Liver (tissue), 8 donors: ENCODE measurements at regions not wholly inside any gene's neighbourhood (a gene's known extent, or its start where the extent isn't known, plus 50 kb on each side); places are given as distances from the start of the nearest gene placed in this dataset.

ENCODE experiments used
- DNase-seq: peaks from one replicate; pipeline ENCODE4 v3.0.0-alpha.2; 2017; ENCODE audit warnings: low spot score
- H3K27ac ChIP-seq, 2 donors: one replicate each; pipeline ENCODE4 v1.7.0; 2013; ENCODE audit warnings: inconsistent platforms in 2 of 2, low read length in 2 of 2, control low read depth in 1 of 2, low read depth in 1 of 2, mild to moderate bottlenecking in 1 of 2
- H3K27me3 ChIP-seq, 4 donors: one replicate each; pipeline versions ENCODE4 v1.6.1 to v1.7.0; 2013; ENCODE audit warnings: low read length in 3 of 4, inconsistent platforms in 1 of 4, mild to moderate bottlenecking in 1 of 4, moderate library complexity in 1 of 4; ENCODE audit not compliant: control insufficient read depth in 4 of 4, insufficient read depth in 4 of 4
- H3K36me3 ChIP-seq, 4 donors: one replicate each; pipeline versions ENCODE4 v1.6.1 to v1.7.0; 2013; ENCODE audit warnings: low read length in 3 of 4, mild to moderate bottlenecking in 3 of 4, low read depth in 1 of 4, moderate library complexity in 1 of 4; ENCODE audit not compliant: control insufficient read depth in 4 of 4, insufficient read depth in 3 of 4
- H3K4me1 ChIP-seq, 4 donors: one replicate each; pipeline versions ENCODE4 v1.6.1 to v1.7.0; 2013; ENCODE audit warnings: low read length in 3 of 4, mild to moderate bottlenecking in 3 of 4, moderate library complexity in 1 of 4; ENCODE audit not compliant: control insufficient read depth in 4 of 4, insufficient read depth in 4 of 4
- H3K4me3 ChIP-seq, 3 donors: one replicate each; pipeline versions ENCODE4 v1.6.1 to v1.7.0; 2013; ENCODE audit warnings: low read length in 3 of 3, control low read depth in 1 of 3, low read depth in 1 of 3, mild to moderate bottlenecking in 1 of 3
- H3K9ac ChIP-seq, 2 donors: one replicate each; pipeline ENCODE4 v1.7.0; 2013; ENCODE audit warnings: low read length in 2 of 2, mild to moderate bottlenecking in 2 of 2, moderate library complexity in 2 of 2, control low read depth in 1 of 2, low read depth in 1 of 2
- H3K9me3 ChIP-seq, 4 donors: one replicate each; pipeline versions ENCODE4 v1.6.1 to v1.7.0; 2013; ENCODE audit warnings: low read length in 3 of 4; ENCODE audit not compliant: control insufficient read depth in 4 of 4
- FOXA1 ChIP-seq: IDR thresholded peaks from 2 replicates; pipeline ENCODE4 v1.6.1; 2016; ENCODE audit warnings: antibody characterized with exemption
- FOXA2 ChIP-seq: IDR thresholded peaks from 2 replicates; pipeline ENCODE4 v1.6.1; 2016; ENCODE audit warnings: antibody characterized with exemption
- GABPA ChIP-seq, 2 donors: IDR thresholded peaks in 1 of 2; conservative IDR thresholded peaks in 1 of 2; 2 replicates each; pipeline ENCODE4 v1.6.1; 2016; ENCODE audit warnings: antibody characterized with exemption in 2 of 2, mild to moderate bottlenecking in 1 of 2, moderate library complexity in 1 of 2
- HNF4A ChIP-seq, 2 donors: conservative IDR thresholded peaks; 2 replicates each; pipeline ENCODE4 v1.6.1; 2016; ENCODE audit warnings: antibody characterized with exemption in 2 of 2, mild to moderate bottlenecking in 2 of 2
- HNF4G ChIP-seq: IDR thresholded peaks from 2 replicates; pipeline ENCODE4 v1.6.1; 2016; ENCODE audit warnings: antibody characterized with exemption
- JUND ChIP-seq, 2 donors: IDR thresholded peaks; 2 replicates each; pipeline ENCODE4 v1.6.1; 2016; ENCODE audit warnings: antibody characterized with exemption in 2 of 2
- NR2F2 ChIP-seq: IDR thresholded peaks from 2 replicates; pipeline ENCODE4 v1.6.1; 2016; ENCODE audit warnings: antibody characterized with exemption
- RAD21 ChIP-seq, 2 donors: IDR thresholded peaks; 2 replicates each; pipeline ENCODE4 v1.6.1; 2016; ENCODE audit warnings: antibody characterized with exemption in 2 of 2, mild to moderate bottlenecking in 2 of 2
- RXRA ChIP-seq, 2 donors: IDR thresholded peaks; 2 replicates each; pipeline ENCODE4 v1.6.1; 2017 to 2018; ENCODE audit warnings: antibody characterized with exemption in 2 of 2, mild to moderate bottlenecking in 1 of 2
- SP1 ChIP-seq: IDR thresholded peaks from 2 replicates; pipeline ENCODE4 v1.6.1; 2018; ENCODE audit warnings: antibody characterized with exemption, mild to moderate bottlenecking
- TAF1 ChIP-seq: conservative IDR thresholded peaks from 2 replicates; pipeline ENCODE4 v1.6.1; 2016; ENCODE audit warnings: antibody characterized with exemption, mild to moderate bottlenecking
- YY1 ChIP-seq: IDR thresholded peaks from 2 replicates; pipeline ENCODE4 v1.6.1; 2016; ENCODE audit warnings: antibody characterized with exemption, mild to moderate bottlenecking
- WGBS: extraction: QIAGEN DNeasy Blood & Tissue Kit; methylation state at CpG from one replicate; pipeline ENCODE4 v1.1.7; 2013; 5-methylcytosine and 5-hydroxymethylcytosine counted together
- TF ChIP-seq, protein P1 (sequence below): fragments of 150-350 bp; IDR thresholded peaks from 2 replicates; pipeline ENCODE4 v1.5.1; 2017; ENCODE audit warnings: improper control_type of control experiment, low read depth, low read length; ENCODE audit not compliant: missing input control
- TF ChIP-seq, protein P2 (sequence below): IDR thresholded peaks from 2 replicates; pipeline ENCODE4 v1.6.1; 2016; ENCODE audit warnings: antibody characterized with exemption
- TF ChIP-seq, protein P3 (sequence below): IDR thresholded peaks from 2 replicates; pipeline ENCODE4 v1.6.1; 2016; ENCODE audit warnings: antibody characterized with exemption
- TF ChIP-seq, protein P4 (sequence below): IDR thresholded peaks from 2 replicates; pipeline ENCODE4 v1.6.1; 2016; ENCODE audit warnings: antibody characterized with exemption
- donor health status: healthy.
- donor health status: healthy.
- donor health status: healthy.
- donor health status: healthy.
- donor health status: healthy.

DNA sequence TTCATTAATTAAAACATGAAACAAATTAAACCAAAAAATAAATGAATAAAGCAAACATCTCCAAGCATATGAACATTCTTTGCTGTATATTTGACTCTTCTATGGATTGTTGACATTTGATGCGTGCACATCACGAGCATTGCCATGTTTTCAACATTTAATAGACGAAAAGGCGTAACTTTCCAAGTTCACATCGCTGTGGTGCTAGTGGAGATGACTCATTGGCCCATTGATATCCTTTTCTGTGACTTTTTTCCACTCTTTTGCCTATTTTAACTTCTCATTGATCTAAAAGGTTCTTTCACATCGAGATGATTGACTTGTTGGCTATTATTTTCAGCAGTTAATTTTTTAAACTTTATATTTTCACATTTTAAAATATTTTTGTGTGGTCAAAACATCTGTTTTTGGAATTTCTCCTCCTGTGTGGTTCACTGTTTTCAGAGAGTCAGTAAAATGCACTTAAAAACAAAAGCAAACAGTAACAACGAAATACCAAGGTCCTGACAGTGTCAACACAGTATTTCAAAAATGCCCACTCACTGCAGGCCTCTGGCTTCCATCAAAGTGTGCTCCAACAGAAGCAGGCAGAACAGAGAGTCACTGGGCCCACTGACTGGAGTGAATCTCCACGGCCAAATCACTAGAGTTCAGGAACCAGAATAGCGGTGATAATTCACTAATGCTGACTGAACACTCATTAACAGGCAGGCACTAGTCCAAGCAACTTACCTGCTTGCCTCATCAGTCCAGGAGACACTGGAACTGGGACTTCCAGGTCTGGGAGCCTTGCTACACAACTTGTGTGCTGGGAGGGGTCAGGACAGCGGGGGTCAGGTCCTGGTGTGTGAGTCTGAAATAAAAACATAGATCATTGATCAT, 372.2 kb upstream of the SMIM21 start (continued):
- TF ChIP-seq, protein P1, sequence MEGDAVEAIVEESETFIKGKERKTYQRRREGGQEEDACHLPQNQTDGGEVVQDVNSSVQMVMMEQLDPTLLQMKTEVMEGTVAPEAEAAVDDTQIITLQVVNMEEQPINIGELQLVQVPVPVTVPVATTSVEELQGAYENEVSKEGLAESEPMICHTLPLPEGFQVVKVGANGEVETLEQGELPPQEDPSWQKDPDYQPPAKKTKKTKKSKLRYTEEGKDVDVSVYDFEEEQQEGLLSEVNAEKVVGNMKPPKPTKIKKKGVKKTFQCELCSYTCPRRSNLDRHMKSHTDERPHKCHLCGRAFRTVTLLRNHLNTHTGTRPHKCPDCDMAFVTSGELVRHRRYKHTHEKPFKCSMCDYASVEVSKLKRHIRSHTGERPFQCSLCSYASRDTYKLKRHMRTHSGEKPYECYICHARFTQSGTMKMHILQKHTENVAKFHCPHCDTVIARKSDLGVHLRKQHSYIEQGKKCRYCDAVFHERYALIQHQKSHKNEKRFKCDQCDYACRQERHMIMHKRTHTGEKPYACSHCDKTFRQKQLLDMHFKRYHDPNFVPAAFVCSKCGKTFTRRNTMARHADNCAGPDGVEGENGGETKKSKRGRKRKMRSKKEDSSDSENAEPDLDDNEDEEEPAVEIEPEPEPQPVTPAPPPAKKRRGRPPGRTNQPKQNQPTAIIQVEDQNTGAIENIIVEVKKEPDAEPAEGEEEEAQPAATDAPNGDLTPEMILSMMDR, result no peak
- TF ChIP-seq HNF4G, result no peak
- no peak for TF ChIP-seq YY1
- TF ChIP-seq RAD21 (IDR thresholded peaks at IDR 0.05), result no peak
- TF ChIP-seq, protein P2, sequence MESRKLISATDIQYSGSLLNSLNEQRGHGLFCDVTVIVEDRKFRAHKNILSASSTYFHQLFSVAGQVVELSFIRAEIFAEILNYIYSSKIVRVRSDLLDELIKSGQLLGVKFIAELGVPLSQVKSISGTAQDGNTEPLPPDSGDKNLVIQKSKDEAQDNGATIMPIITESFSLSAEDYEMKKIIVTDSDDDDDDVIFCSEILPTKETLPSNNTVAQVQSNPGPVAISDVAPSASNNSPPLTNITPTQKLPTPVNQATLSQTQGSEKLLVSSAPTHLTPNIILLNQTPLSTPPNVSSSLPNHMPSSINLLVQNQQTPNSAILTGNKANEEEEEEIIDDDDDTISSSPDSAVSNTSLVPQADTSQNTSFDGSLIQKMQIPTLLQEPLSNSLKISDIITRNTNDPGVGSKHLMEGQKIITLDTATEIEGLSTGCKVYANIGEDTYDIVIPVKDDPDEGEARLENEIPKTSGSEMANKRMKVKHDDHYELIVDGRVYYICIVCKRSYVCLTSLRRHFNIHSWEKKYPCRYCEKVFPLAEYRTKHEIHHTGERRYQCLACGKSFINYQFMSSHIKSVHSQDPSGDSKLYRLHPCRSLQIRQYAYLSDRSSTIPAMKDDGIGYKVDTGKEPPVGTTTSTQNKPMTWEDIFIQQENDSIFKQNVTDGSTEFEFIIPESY, result no peak
- no peak for TF ChIP-seq HNF4A (conservative IDR thresholded peaks at IDR 0.05)
- TF ChIP-seq RXRA (IDR thresholded peaks at IDR 0.05), result no peak

DNA sequence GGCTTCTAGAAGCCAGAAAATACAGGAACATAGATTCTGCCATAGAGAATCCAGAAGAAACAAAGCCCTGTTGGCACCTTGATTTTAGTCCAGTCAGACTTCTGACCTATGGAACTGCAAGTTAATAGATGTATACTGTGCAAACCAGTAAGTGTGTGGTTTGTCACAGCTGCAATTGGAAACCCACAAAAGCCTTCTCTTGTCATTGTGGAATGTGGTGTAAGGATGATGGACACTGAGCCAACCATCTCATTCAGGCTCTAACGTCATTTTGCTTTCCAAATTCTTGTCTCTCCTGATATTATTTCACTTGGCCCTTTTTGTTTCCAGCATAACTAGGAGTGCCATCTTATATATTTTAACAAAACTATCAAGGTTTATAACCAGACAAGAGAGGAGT, 369.5 kb upstream of the SMIM21 start:
- Histone ChIP-seq H3K9me3 (peaks cover 0 to 8% (median 0%) of the 10 kb centered on the region in 4 donors), H3K4me3 (no peak overlapping the region), H3K9ac (no peak overlapping the region), H3K27ac (no peak overlapping the region), H3K27me3 (no peaks in the 10 kb centered on the region), H3K4me1 (no peaks in the 10 kb centered on the region), H3K36me3 (no peaks in the 10 kb centered on the region)
- TF ChIP-seq NR2F2, result no peak
- TF ChIP-seq FOXA1, result no peak
- no peak for TF ChIP-seq SP1
- TF ChIP-seq TAF1, result no peak
- TF ChIP-seq, protein P1, result no peak
- TF ChIP-seq HNF4G, result no peak
- no peak for TF ChIP-seq HNF4A (conservative IDR thresholded peaks at IDR 0.05)
- no peak for TF ChIP-seq FOXA2
- no peak for TF ChIP-seq RXRA (IDR thresholded peaks at IDR 0.05)
- no peak for TF ChIP-seq GABPA (IDR thresholded peaks at IDR 0.05 in 1 of 2, conservative IDR thresholded peaks at IDR 0.05 in 1 of 2)
- 77% methylated on average over 1 of the region's 1 CpG for WGBS
- no peak for DNase-seq

DNA sequence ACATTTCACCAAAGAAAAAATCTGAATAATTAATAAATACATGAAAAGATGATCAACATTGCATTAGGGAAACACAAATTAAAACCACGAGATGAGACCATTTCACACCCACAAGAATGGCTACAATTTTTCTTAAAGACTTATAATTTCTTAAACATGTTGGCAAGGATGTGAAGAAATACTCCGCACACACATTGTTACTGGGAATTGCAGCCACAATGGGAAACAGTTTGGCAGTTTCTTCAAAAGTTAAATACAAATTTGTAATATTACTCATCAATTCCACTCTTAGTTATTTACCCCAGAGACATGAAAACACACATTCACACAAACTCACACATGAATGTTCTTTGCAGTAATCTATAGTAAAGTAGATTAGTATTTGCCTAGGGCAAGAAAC, 363.3 kb upstream of the SMIM21 start:
- Histone ChIP-seq H3K9ac (no peak overlapping the region), H3K4me1 (no peaks in the 10 kb centered on the region), H3K27me3 (peaks cover 0 to 3% (median 0%) of the 10 kb centered on the region in 4 donors), H3K36me3 (no peaks in the 10 kb centered on the region), H3K9me3 (peaks cover 0 to 3% (median 0%) of the 10 kb centered on the region in 4 donors), H3K27ac (no peak overlapping the region), H3K4me3 (no peak overlapping the region)
- 70% methylated on average over 2 of the region's 2 CpGs for WGBS
- TF ChIP-seq NR2F2 (no peak), FOXA1 (no peak), GABPA (IDR thresholded peaks at IDR 0.05 in 1 of 2, conservative IDR thresholded peaks at IDR 0.05 in 1 of 2) (no peak), JUND (IDR thresholded peaks at IDR 0.05) (no peak), RXRA (IDR thresholded peaks at IDR 0.05) (no peak), TAF1 (no peak), HNF4A (conservative IDR thresholded peaks at IDR 0.05) (no peak), SP1 (no peak)
- TF ChIP-seq, protein P3, sequence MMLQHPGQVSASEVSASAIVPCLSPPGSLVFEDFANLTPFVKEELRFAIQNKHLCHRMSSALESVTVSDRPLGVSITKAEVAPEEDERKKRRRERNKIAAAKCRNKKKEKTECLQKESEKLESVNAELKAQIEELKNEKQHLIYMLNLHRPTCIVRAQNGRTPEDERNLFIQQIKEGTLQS, result no peak
- TF ChIP-seq, protein P4, sequence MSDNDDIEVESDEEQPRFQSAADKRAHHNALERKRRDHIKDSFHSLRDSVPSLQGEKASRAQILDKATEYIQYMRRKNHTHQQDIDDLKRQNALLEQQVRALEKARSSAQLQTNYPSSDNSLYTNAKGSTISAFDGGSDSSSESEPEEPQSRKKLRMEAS, result no peak
- TF ChIP-seq, protein P2, result no peak
- DNase-seq, result no peak
